Suprapubic skin (tissue), 4 donors: ENCODE measurements at regions not wholly inside any gene's neighbourhood (a gene's known extent, or its start where the extent isn't known, plus 50 kb on each side); places are given as distances from the start of the nearest gene placed in this dataset.

Source experiments
- CTCF ChIP-seq, 2 donors: fragments of 200-600 bp in 1 of 2; fragments of 450-650 bp in 1 of 2; sonication (generic) in 1 of 2; IDR thresholded peaks; one replicate each; pipeline ENCODE4 v1.5.1; 2016 to 2019; ENCODE audit warnings: antibody characterized with exemption in 2 of 2, mild to moderate bottlenecking in 1 of 2, moderate library complexity in 1 of 2
- EP300 ChIP-seq: sonication (generic); formaldehyde crosslinking; IDR thresholded peaks from one replicate; pipeline ENCODE4 v1.6.1; 2017; ENCODE audit warnings: antibody characterized with exemption
- POLR2A ChIP-seq, 2 donors: fragments of 450-650 bp; IDR thresholded peaks; one replicate each; pipeline ENCODE4 v1.6.1; 2017; ENCODE audit warnings: antibody characterized with exemption in 2 of 2, mild to moderate bottlenecking in 2 of 2, moderate library complexity in 2 of 2
- POLR2AphosphoS5 ChIP-seq, 3 donors: sonication (generic); formaldehyde crosslinking; IDR thresholded peaks; one replicate each; pipeline ENCODE4 v1.6.1; 2017; ENCODE audit warnings: antibody characterized with exemption in 3 of 3

GRCh38 chr2:111701266-111701665 lies 182.7 kb downstream of the ANAPC1 start:
- TF ChIP-seq POLR2A (IDR thresholded peaks at IDR 0.05) (no peak), CTCF (IDR thresholded peaks at IDR 0.05) (no peak), POLR2AphosphoS5 (IDR thresholded peaks at IDR 0.05) (no peak), EP300 (no peak)
